Smooth muscle cell (in vitro differentiated cells): ENCODE measurements at regions not wholly inside any gene's neighbourhood (a gene's known extent, or its start where the extent isn't known, plus 50 kb on each side); places are given as distances from the start of the nearest gene placed in this dataset.

ENCODE experiments used
- DNase-seq: peaks from one replicate; lab custom pipeline; 2025; ENCODE audit not compliant: unreplicated experiment; lab: John Stamatoyannopoulos, UW
- H2AFZ ChIP-seq: fragments of 200-600 bp; sonication (generic); 2 replicates; pipeline ENCODE4 v1.6.0; 2016; ENCODE audit warnings: antibody characterized with exemption, low read depth, mild to moderate bottlenecking
- H3F3A ChIP-seq: fragments of 200-600 bp; sonication (generic); 2 replicates; pipeline ENCODE4 v1.6.0; 2017; ENCODE audit warnings: antibody characterized with exemption, low read depth
- H3K27ac ChIP-seq: fragments of 200-600 bp; sonication (generic); 2 replicates; pipeline ENCODE4 v1.5.1; 2016; ENCODE audit warnings: low read depth, mild to moderate bottlenecking
- H3K27me3 ChIP-seq: fragments of 200-600 bp; sonication (generic); 2 replicates; pipeline ENCODE4 v1.6.1; 2016; ENCODE audit warnings: low read depth, mild to moderate bottlenecking
- H3K36me3 ChIP-seq: fragments of 200-600 bp; sonication (generic); 2 replicates; pipeline ENCODE4 v1.5.1; 2016; ENCODE audit warnings: low read depth
- H3K4me1 ChIP-seq: fragments of 200-600 bp; sonication (generic); 2 replicates; pipeline ENCODE4 v1.5.1; 2016; ENCODE audit warnings: low read depth
- H3K4me2 ChIP-seq: fragments of 200-600 bp; sonication (generic); 2 replicates; pipeline ENCODE4 v1.6.0; 2016; ENCODE audit warnings: mild to moderate bottlenecking
- H3K4me3 ChIP-seq: fragments of 200-600 bp; sonication (generic); 2 replicates; pipeline ENCODE4 v1.5.1; 2016; ENCODE audit warnings: mild to moderate bottlenecking
- H3K79me2 ChIP-seq: fragments of 200-600 bp; sonication (generic); 2 replicates; pipeline ENCODE4 v1.6.0; 2016; ENCODE audit warnings: low read depth, mild to moderate bottlenecking
- H3K9ac ChIP-seq: fragments of 200-600 bp; sonication (generic); 2 replicates; pipeline ENCODE4 v1.6.0; 2016; ENCODE audit warnings: low read depth
- H3K9me3 ChIP-seq: fragments of 200-600 bp; sonication (generic); replicated peaks from 2 replicates; pipeline ENCODE4 v1.5.1; 2016; ENCODE audit warnings: low read depth
- H4K20me1 ChIP-seq: fragments of 200-600 bp; sonication (generic); 2 replicates; pipeline ENCODE4 v1.6.0; 2016; ENCODE audit warnings: low read depth
- CTCF ChIP-seq: fragments of 200-600 bp; sonication (generic); IDR thresholded peaks from 2 replicates; pipeline ENCODE4 v1.5.1; 2017; ENCODE audit warnings: borderline replicate concordance, mild to moderate bottlenecking, antibody characterized with exemption; ENCODE audit not compliant: insufficient read depth, poor library complexity, severe bottlenecking
- WGBS: methylation state at CpG from one replicate; pipeline ENCODE4 v1.1.7; 2016; ENCODE audit warnings: low lambda C conversion rate; 5-methylcytosine and 5-hydroxymethylcytosine counted together

GRCh38 chr1:69139007-69139406 lies 428.7 kb upstream of the LRRC7 start:
- no peaks in the 10 kb centered on the region for H3K4me1 ChIP-seq
- no peaks in the 10 kb centered on the region for H4K20me1 ChIP-seq
- H3K4me3 ChIP-seq: no peak overlapping the region
- no peak overlapping the region for H3K27ac ChIP-seq
- TF ChIP-seq CTCF: no peak
- no peak overlapping the region for H3K9ac ChIP-seq
- H3K9me3 ChIP-seq: peaks cover 10% of the 10 kb centered on the region
- WGBS: 92% methylated on average over 4 of the region's 4 CpGs
- H3K36me3 ChIP-seq: no peaks in the 10 kb centered on the region
- no peak for DNase-seq
- no peak overlapping the region for H3K4me2 ChIP-seq
- H2AFZ ChIP-seq: no peak overlapping the region
- H3K27me3 ChIP-seq: no peaks in the 10 kb centered on the region
- H3F3A ChIP-seq: no peaks in the 10 kb centered on the region
- no peaks in the 10 kb centered on the region for H3K79me2 ChIP-seq

GRCh38 chr1:69146303-69146702 lies 421.4 kb upstream of the LRRC7 start:
- H4K20me1 ChIP-seq: no peaks in the 10 kb centered on the region

GRCh38 chr1:69148731-69149130 lies 419.0 kb upstream of the LRRC7 start:
- Histone ChIP-seq H3K79me2 (no peaks in the 10 kb centered on the region), H3K4me3 (no peak overlapping the region), H3F3A (no peaks in the 10 kb centered on the region), H3K27ac (no peak overlapping the region), H3K36me3 (no peaks in the 10 kb centered on the region), H3K4me2 (no peak overlapping the region), H4K20me1 (no peaks in the 10 kb centered on the region), H3K9ac (no peak overlapping the region), H2AFZ (no peak overlapping the region), H3K9me3 (no peaks in the 10 kb centered on the region), H3K27me3 (no peaks in the 10 kb centered on the region), H3K4me1 (no peaks in the 10 kb centered on the region)
- TF ChIP-seq CTCF: no peak
- 94% methylated on average over 1 of the region's 1 CpG for WGBS
- DNase-seq: no peak

More at GRCh38 chr1:69146303-69146702, 421.4 kb upstream of the LRRC7 start:
- no peak for TF ChIP-seq CTCF
- H3K79me2 ChIP-seq: no peaks in the 10 kb centered on the region
- no peak overlapping the region for H3K4me3 ChIP-seq
- no peak for DNase-seq
- H3K27ac ChIP-seq: no peak overlapping the region
- H3F3A ChIP-seq: no peaks in the 10 kb centered on the region
- H3K9ac ChIP-seq: no peak overlapping the region
- no peak overlapping the region for H2AFZ ChIP-seq
- H3K36me3 ChIP-seq: no peaks in the 10 kb centered on the region
- H3K27me3 ChIP-seq: no peaks in the 10 kb centered on the region
- H3K9me3 ChIP-seq: no peaks in the 10 kb centered on the region
- no peaks in the 10 kb centered on the region for H3K4me1 ChIP-seq
- WGBS: 89% methylated on average over 3 of the region's 3 CpGs
- H3K4me2 ChIP-seq: no peak overlapping the region

- no peak for DNase-seq
- no peak overlapping the region for H3K9ac ChIP-seq
- H2AFZ ChIP-seq: no peak overlapping the region
- H3K4me2 ChIP-seq: no peak overlapping the region
- no peaks in the 10 kb centered on the region for H3K4me1 ChIP-seq
- H3K9me3 ChIP-seq: no peaks in the 10 kb centered on the region
- no peak overlapping the region for H3K4me3 ChIP-seq
- TF ChIP-seq CTCF: no peak
- H4K20me1 ChIP-seq: no peaks in the 10 kb centered on the region
- H3K79me2 ChIP-seq: no peaks in the 10 kb centered on the region
- WGBS: 90% methylated on average over 2 of the region's 2 CpGs
- H3K27ac ChIP-seq: no peak overlapping the region
- H3K27me3 ChIP-seq: no peaks in the 10 kb centered on the region
- H3K36me3 ChIP-seq: no peaks in the 10 kb centered on the region
- no peaks in the 10 kb centered on the region for H3F3A ChIP-seq
These were observed 410.5 kb upstream of the LRRC7 start for GRCh38 chr1:69157046-69157756.
